ENCODE measurements at regions not wholly inside any gene's neighbourhood (a gene's known extent, or its start where the extent isn't known, plus 50 kb on each side); places are given as distances from the start of the nearest gene placed in this dataset.

DNA sequence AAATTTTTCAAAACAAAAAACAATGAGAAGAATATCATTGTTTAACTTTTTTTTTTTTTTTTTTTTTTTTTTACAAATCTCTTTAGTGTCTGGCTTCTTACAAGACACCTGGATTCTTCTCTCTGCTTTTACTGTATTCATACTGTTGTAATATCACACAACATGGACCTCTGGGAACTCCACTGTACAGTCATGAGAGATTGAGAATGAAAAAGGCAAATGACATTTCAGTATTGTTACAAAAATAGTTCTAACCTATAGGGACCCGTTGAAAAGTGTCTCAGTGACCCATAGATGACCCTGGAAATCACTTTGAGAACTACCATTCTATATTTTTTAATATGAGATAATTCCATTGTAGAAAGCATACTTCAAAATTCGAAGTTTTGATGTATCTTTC is 124.4 kb downstream of the SLIT2 start:
- TF ChIP-seq, protein P1, sequence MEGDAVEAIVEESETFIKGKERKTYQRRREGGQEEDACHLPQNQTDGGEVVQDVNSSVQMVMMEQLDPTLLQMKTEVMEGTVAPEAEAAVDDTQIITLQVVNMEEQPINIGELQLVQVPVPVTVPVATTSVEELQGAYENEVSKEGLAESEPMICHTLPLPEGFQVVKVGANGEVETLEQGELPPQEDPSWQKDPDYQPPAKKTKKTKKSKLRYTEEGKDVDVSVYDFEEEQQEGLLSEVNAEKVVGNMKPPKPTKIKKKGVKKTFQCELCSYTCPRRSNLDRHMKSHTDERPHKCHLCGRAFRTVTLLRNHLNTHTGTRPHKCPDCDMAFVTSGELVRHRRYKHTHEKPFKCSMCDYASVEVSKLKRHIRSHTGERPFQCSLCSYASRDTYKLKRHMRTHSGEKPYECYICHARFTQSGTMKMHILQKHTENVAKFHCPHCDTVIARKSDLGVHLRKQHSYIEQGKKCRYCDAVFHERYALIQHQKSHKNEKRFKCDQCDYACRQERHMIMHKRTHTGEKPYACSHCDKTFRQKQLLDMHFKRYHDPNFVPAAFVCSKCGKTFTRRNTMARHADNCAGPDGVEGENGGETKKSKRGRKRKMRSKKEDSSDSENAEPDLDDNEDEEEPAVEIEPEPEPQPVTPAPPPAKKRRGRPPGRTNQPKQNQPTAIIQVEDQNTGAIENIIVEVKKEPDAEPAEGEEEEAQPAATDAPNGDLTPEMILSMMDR (IDR thresholded peaks at IDR 0.05) = no peak
- no peak for TF ChIP-seq POLR2A (IDR thresholded peaks at IDR 0.05)
